Astrocyte (in vitro differentiated cells and primary cell): ENCODE measurements at regions not wholly inside any gene's neighbourhood (a gene's known extent, or its start where the extent isn't known, plus 50 kb on each side); places are given as distances from the start of the nearest gene placed in this dataset.

Experiments
- DNase-seq: peaks from one replicate; pipeline ENCODE4 v3.0.0-alpha.2; 2010; ENCODE audit warnings: low read depth
- FAIRE-seq: peaks from 2 replicates; lab custom pipeline; 2011; peaks lifted over from hg19 to GRCh38; lab: Jason Lieb, UNC
- H2AFZ ChIP-seq: 2 replicates; pipeline ENCODE4 v1.6.0; 2012; ENCODE audit warnings: low read depth, low read length, inconsistent platforms
- H3K27ac ChIP-seq: 2 replicates; pipeline ENCODE4 v1.5.1; 2011; ENCODE audit warnings: low read depth, low read length, inconsistent platforms
- H3K27me3 ChIP-seq: 2 replicates; pipeline ENCODE4 v1.6.0; 2011; ENCODE audit warnings: low read length, inconsistent platforms; ENCODE audit not compliant: insufficient read depth
- H3K36me3 ChIP-seq: 2 replicates; pipeline ENCODE4 v1.5.1; 2011; ENCODE audit warnings: low read length, inconsistent platforms; ENCODE audit not compliant: insufficient read depth
- H3K4me1 ChIP-seq: 2 replicates; pipeline ENCODE4 v1.5.1; 2011; ENCODE audit warnings: low read length, inconsistent platforms; ENCODE audit not compliant: insufficient read depth
- H3K4me2 ChIP-seq: 2 replicates; pipeline ENCODE4 v1.6.0; 2012; ENCODE audit warnings: low read length, inconsistent platforms
- H3K4me3 ChIP-seq: 2 replicates; pipeline ENCODE4 v1.5.1; 2011; ENCODE audit warnings: low read depth, mild to moderate bottlenecking, low read length, inconsistent platforms; ENCODE audit not compliant: insufficient read depth
- H3K79me2 ChIP-seq: 2 replicates; pipeline ENCODE4 v1.6.0; 2012; ENCODE audit warnings: mild to moderate bottlenecking, low read length, inconsistent platforms; ENCODE audit not compliant: insufficient read depth
- H3K9ac ChIP-seq: 2 replicates; pipeline ENCODE4 v1.6.0; 2012; ENCODE audit warnings: mild to moderate bottlenecking, low read length, inconsistent platforms
- H3K9me3 ChIP-seq: 2 replicates; pipeline ENCODE4 v1.5.1; 2012; ENCODE audit warnings: low read depth, mild to moderate bottlenecking, low read length, inconsistent platforms; ENCODE audit not compliant: insufficient read depth
- H4K20me1 ChIP-seq: 2 replicates; pipeline ENCODE4 v1.6.0; 2012; ENCODE audit warnings: low read length, inconsistent platforms; ENCODE audit not compliant: insufficient read depth
- H3K27ac Mint-ChIP-seq: one replicate; pipeline ENCODE4 v1.8.0; 2021; ENCODE audit warnings: mild to moderate bottlenecking, mixed read lengths; ENCODE audit not compliant: unreplicated experiment
- H3K27me3 Mint-ChIP-seq: one replicate; pipeline ENCODE4 v1.8.0; 2021; ENCODE audit warnings: low read depth, mixed read lengths; ENCODE audit not compliant: unreplicated experiment
- H3K36me3 Mint-ChIP-seq: one replicate; pipeline ENCODE4 v1.8.0; 2021; ENCODE audit warnings: low read depth, mixed read lengths; ENCODE audit not compliant: unreplicated experiment
- H3K4me1 Mint-ChIP-seq: one replicate; pipeline ENCODE4 v1.8.0; 2021; ENCODE audit warnings: low read depth, mixed read lengths; ENCODE audit not compliant: unreplicated experiment
- H3K4me3 Mint-ChIP-seq: one replicate; pipeline ENCODE4 v1.8.0; 2021; ENCODE audit warnings: mild to moderate bottlenecking, moderate library complexity, mixed read lengths; ENCODE audit not compliant: unreplicated experiment
- H3K9me3 Mint-ChIP-seq: one replicate; pipeline ENCODE4 v1.8.0; 2021; ENCODE audit warnings: mild to moderate bottlenecking, mixed read lengths; ENCODE audit not compliant: unreplicated experiment
- CTCF ChIP-seq: IDR thresholded peaks from 2 replicates; pipeline ENCODE4 v1.5.1; 2011; ENCODE audit warnings: low read depth, mild to moderate bottlenecking, inconsistent platforms, low read length, moderate library complexity; ENCODE audit not compliant: insufficient read depth
- EZH2 ChIP-seq: IDR thresholded peaks from 2 replicates; pipeline ENCODE4 v1.6.1; 2012; ENCODE audit warnings: mild to moderate bottlenecking, low read length, inconsistent platforms; ENCODE audit not compliant: insufficient read depth

- Histone ChIP-seq H3K36me3 (no peaks in the 10 kb centered on the region), H3K27me3 (no peaks in the 10 kb centered on the region), H3K4me2 (no peak overlapping the region), H3K79me2 (no peaks in the 10 kb centered on the region), H3K4me1 (no peaks in the 10 kb centered on the region), H2AFZ (no peak overlapping the region), H3K27ac (no peak overlapping the region), H4K20me1 (no peaks in the 10 kb centered on the region), H3K4me3 (no peak overlapping the region), H3K9ac (no peak overlapping the region), H3K9me3 (no peaks in the 10 kb centered on the region)
- Mint-ChIP-seq H3K9me3 (no peaks in the 10 kb centered on the region), H3K4me1 (no peaks in the 10 kb centered on the region), H3K4me3 (no peak overlapping the region), H3K36me3 (no peaks in the 10 kb centered on the region), H3K27ac (no peak overlapping the region), H3K27me3 (no peaks in the 10 kb centered on the region)
- peak; percentile 33 for DNase-seq
- FAIRE-seq, result no peak
- TF ChIP-seq CTCF, result no peak
- TF ChIP-seq EZH2, result no peak
Measured at GRCh38 chr3:81435050-81435449, 326.4 kb downstream of the GBE1 start.

GRCh38 chr3:81434161-81434560 lies 327.3 kb downstream of the GBE1 start:
- Histone ChIP-seq H2AFZ (no peak overlapping the region), H3K4me3 (no peak overlapping the region), H3K27me3 (no peaks in the 10 kb centered on the region), H3K27ac (no peak overlapping the region), H3K79me2 (no peaks in the 10 kb centered on the region), H3K9ac (no peak overlapping the region), H3K4me2 (no peak overlapping the region), H3K9me3 (no peaks in the 10 kb centered on the region), H3K36me3 (no peaks in the 10 kb centered on the region), H3K4me1 (no peaks in the 10 kb centered on the region), H4K20me1 (no peaks in the 10 kb centered on the region)
- DNase-seq, result no peak
- FAIRE-seq, result no peak
- Mint-ChIP-seq H3K36me3 (no peaks in the 10 kb centered on the region), H3K4me3 (no peak overlapping the region), H3K27me3 (no peaks in the 10 kb centered on the region), H3K4me1 (no peaks in the 10 kb centered on the region), H3K27ac (no peak overlapping the region), H3K9me3 (no peaks in the 10 kb centered on the region)
- TF ChIP-seq EZH2 (no peak), CTCF (no peak)

GRCh38 chr3:81433675-81434074 lies 327.8 kb downstream of the GBE1 start:
- Mint-ChIP-seq H3K9me3 (no peaks in the 10 kb centered on the region), H3K4me1 (no peaks in the 10 kb centered on the region), H3K36me3 (no peaks in the 10 kb centered on the region), H3K27ac (no peak overlapping the region), H3K27me3 (no peaks in the 10 kb centered on the region), H3K4me3 (no peak overlapping the region)
- TF ChIP-seq EZH2, result no peak
- no peak for TF ChIP-seq CTCF
- H3K27ac ChIP-seq, result no peak overlapping the region
- no peak overlapping the region for H2AFZ ChIP-seq
- H3K4me1 ChIP-seq, result no peaks in the 10 kb centered on the region
- no peaks in the 10 kb centered on the region for H4K20me1 ChIP-seq
- no peak overlapping the region for H3K4me2 ChIP-seq
- no peaks in the 10 kb centered on the region for H3K9me3 ChIP-seq
- no peak overlapping the region for H3K9ac ChIP-seq
- H3K79me2 ChIP-seq, result no peaks in the 10 kb centered on the region
- H3K27me3 ChIP-seq, result no peaks in the 10 kb centered on the region
- no peak overlapping the region for H3K4me3 ChIP-seq
- DNase-seq (no peak), FAIRE-seq (no peak)
- no peaks in the 10 kb centered on the region for H3K36me3 ChIP-seq
